GM06990 (cell line): ENCODE measurements at regions not wholly inside any gene's neighbourhood (a gene's known extent, or its start where the extent isn't known, plus 50 kb on each side); places are given as distances from the start of the nearest gene placed in this dataset.

Experiments
- DNase-seq: peaks from one replicate; pipeline ENCODE4 v3.0.0-alpha.2; 2011; ENCODE audit not compliant: insufficient read length; ENCODE audit errors: extremely low read depth
- H3K27me3 ChIP-seq: replicated peaks from 2 replicates; pipeline ENCODE4 v1.6.0; 2011; ENCODE audit warnings: low read length; ENCODE audit not compliant: control insufficient read depth, insufficient read depth
- H3K36me3 ChIP-seq: 2 replicates; pipeline ENCODE4 v1.5.1; 2011; ENCODE audit warnings: low read length; ENCODE audit not compliant: control insufficient read depth, insufficient read depth
- H3K4me3 ChIP-seq: replicated peaks from 2 replicates; pipeline ENCODE4 v1.5.1; 2011; ENCODE audit warnings: low read depth, mild to moderate bottlenecking, control low read depth, low read length
- TF ChIP-seq, protein P1 (sequence below): IDR thresholded peaks from 2 replicates; pipeline ENCODE4 v1.5.1; 2011; ENCODE audit warnings: low read length, control low read depth, mild to moderate bottlenecking, inconsistent platforms; ENCODE audit not compliant: insufficient read depth, poor library complexity, severe bottlenecking

DNA sequence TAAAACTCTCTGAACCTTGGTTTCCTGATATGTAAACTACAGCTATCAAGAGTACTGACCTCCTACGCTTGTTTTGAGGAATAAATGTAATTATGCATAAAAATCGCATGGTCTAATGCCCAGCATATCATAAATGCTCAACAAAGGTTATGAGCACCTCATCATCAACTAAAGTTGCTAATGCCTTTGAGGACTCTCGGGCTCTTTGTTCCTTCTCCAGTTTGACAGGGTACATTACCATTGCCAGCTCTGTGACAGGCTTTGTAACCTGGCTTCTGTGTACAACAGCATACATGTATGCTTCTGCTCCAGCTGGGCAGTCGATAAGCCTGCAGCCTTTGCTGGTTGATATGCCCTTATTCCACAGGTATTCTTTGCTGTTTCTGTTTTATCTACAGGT lies 95.2 kb downstream of the C9orf152 start:
- no peak for DNase-seq
- H3K27me3 ChIP-seq, result no peaks in the 10 kb centered on the region
- H3K4me3 ChIP-seq, result no peak overlapping the region
- TF ChIP-seq, protein P1, sequence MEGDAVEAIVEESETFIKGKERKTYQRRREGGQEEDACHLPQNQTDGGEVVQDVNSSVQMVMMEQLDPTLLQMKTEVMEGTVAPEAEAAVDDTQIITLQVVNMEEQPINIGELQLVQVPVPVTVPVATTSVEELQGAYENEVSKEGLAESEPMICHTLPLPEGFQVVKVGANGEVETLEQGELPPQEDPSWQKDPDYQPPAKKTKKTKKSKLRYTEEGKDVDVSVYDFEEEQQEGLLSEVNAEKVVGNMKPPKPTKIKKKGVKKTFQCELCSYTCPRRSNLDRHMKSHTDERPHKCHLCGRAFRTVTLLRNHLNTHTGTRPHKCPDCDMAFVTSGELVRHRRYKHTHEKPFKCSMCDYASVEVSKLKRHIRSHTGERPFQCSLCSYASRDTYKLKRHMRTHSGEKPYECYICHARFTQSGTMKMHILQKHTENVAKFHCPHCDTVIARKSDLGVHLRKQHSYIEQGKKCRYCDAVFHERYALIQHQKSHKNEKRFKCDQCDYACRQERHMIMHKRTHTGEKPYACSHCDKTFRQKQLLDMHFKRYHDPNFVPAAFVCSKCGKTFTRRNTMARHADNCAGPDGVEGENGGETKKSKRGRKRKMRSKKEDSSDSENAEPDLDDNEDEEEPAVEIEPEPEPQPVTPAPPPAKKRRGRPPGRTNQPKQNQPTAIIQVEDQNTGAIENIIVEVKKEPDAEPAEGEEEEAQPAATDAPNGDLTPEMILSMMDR, result no peak
- H3K36me3 ChIP-seq, result peaks cover 3% of the 10 kb centered on the region

DNA sequence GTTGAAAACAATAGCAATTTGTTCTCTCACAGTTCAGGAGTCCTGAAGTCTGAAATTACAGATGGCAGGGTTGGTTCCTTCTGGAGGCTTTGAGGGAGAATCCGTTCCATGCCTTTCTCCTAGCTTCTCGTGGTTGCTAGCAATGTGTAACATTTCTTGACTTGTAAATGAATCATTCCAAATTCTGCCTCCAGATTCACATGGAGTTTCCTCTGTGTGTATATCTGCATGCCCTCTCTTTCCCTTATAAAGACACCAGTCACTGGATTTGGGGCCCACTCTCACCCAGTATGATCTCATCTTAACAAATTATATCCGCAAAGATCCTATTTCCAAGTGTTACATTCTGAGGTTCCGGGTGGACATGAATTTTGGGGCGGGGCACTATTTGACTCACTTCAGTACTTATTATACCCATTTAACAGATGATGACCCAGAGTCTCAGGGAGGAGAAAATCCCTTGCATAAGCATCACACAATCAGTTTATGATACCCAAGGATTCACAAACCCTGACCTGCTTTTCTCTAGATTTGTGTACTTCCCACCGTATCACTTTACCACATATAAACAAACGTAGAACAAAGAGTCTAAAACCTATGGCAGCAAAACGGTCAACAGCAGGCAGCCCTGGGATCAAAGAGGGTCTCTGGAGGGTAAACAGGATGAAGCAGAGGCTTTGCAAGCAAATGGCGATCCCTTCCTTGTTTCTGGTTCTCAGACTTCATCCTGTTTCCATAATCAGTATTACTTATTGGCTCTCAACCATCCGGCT lies 93.7 kb downstream of the C9orf152 start:
- Histone ChIP-seq H3K27me3 (no peaks in the 10 kb centered on the region), H3K4me3 (no peak overlapping the region), H3K36me3 (peaks cover 3% of the 10 kb centered on the region)
- no peak for DNase-seq
- TF ChIP-seq, protein P1, result no peak

DNA sequence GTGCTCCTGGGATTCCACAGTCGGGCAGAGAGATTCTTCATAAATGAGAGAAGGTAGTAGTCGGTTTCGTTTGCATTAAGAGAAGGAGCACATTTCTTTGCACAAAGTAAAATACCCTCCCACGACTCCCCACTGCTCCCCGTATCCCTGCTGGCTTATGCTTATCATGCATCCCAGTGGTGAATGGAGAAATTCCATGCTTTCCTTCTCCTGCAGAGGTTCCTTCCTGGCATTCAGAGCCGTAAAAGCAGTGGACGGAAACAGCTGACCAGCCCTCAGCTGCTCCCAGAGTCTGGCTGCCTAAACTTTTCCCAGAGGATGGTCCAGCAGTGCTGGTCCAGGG lies 93.1 kb downstream of the C9orf152 start:
- no peaks in the 10 kb centered on the region for H3K27me3 ChIP-seq
- no peak for DNase-seq
- H3K4me3 ChIP-seq, result no peak overlapping the region
- peaks cover 3% of the 10 kb centered on the region for H3K36me3 ChIP-seq
- TF ChIP-seq, protein P1, result no peak

DNA sequence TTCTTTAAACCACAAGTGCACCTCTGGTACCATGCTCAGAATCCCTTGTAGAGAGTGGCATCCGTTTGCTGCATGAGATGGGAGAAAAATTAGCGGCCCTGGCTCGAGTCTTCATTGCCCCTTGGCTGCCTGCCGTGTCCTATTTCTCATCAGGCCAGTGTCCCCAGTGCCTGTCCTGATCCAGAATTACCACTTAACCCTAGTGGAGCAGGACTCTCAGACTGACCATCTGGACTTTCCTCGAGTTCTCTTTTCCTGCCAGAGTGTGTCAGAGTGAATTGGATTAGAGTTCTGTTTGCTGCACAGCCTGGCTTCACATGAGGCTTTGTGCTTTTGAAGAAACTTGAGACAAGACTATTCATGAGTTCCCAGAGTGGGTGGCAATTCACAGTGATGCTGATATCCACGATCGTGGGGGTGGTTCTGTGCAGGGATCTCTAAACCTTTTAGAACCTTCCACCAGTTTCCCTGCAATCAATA lies 92.6 kb downstream of the C9orf152 start:
- DNase-seq, result no peak
- TF ChIP-seq, protein P1, result no peak
- Histone ChIP-seq H3K36me3 (peaks cover 5% of the 10 kb centered on the region), H3K4me3 (no peak overlapping the region), H3K27me3 (no peaks in the 10 kb centered on the region)

DNA sequence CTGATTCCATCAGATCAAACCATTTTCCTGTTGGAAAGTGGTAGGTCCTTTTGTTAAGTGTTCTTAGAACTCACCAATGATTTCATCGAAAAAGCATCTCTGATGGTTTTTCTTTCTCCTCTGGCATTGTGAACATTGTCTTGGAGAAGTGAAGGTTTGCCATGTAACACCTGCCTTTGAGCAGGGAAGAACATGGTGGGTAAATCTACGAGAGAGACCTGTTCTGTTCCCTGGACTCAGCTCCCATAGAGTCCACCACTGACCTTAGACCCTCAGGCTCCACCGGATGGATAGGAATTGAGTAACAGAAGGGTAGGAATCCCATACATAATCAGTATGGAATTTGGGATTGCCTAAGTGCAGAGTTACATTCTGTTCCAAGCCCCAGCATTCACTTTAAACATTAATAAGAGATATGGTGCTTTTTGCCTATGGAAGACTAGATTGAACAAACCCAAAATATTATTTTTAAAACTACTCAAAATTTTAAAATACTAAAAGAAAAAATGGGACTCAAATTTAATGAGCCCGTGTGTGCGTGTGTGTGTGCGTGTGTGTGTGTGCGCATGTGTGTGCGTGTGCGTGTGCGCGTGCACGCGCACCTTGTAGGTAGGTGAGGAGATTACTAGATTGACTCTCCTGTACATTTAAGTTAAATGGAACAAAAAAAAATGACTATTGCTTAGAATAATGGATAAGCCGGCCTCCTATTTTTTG lies 92.0 kb downstream of the C9orf152 start:
- TF ChIP-seq, protein P1, result no peak
- Histone ChIP-seq H3K27me3 (no peaks in the 10 kb centered on the region), H3K36me3 (peaks cover 5% of the 10 kb centered on the region), H3K4me3 (no peak overlapping the region)
- no peak for DNase-seq
